Parathyroid adenoma (tissue), 2 donors: ENCODE measurements at regions not wholly inside any gene's neighbourhood (a gene's known extent, or its start where the extent isn't known, plus 50 kb on each side); places are given as distances from the start of the nearest gene placed in this dataset.

Source experiments
- H2AFZ ChIP-seq: fragments of 300-600 bp; sonication (generic); one replicate; pipeline ENCODE4 v1.7.0; 2017; ENCODE audit warnings: antibody characterized with exemption, mild to moderate bottlenecking
- H3K27ac ChIP-seq: fragments of 300-600 bp; sonication (generic); one replicate; pipeline ENCODE4 v1.7.0; 2017
- H3K27me3 ChIP-seq: fragments of 300-600 bp; sonication (generic); one replicate; pipeline ENCODE4 v1.7.0; 2017; ENCODE audit warnings: low read length; ENCODE audit not compliant: control insufficient read depth, insufficient read depth
- H3K36me3 ChIP-seq: fragments of 300-600 bp; sonication (generic); one replicate; pipeline ENCODE4 v1.7.0; 2017; ENCODE audit warnings: low read length; ENCODE audit not compliant: control insufficient read depth, insufficient read depth
- H3K4me1 ChIP-seq: fragments of 300-600 bp; sonication (generic); one replicate; pipeline ENCODE4 v1.7.0; 2017; ENCODE audit warnings: control low read depth
- H3K4me2 ChIP-seq: fragments of 300-600 bp; sonication (generic); one replicate; pipeline ENCODE4 v1.7.0; 2017; ENCODE audit warnings: low read length
- H3K4me3 ChIP-seq: fragments of 300-600 bp; sonication (generic); one replicate; pipeline ENCODE4 v1.7.0; 2017; ENCODE audit warnings: low read depth, low read length
- H3K79me2 ChIP-seq: fragments of 300-600 bp; sonication (generic); one replicate; pipeline ENCODE4 v1.7.0; 2017; ENCODE audit warnings: control low read depth
- H3K9ac ChIP-seq: fragments of 300-600 bp; sonication (generic); one replicate; pipeline ENCODE4 v1.7.0; 2017; ENCODE audit warnings: mild to moderate bottlenecking
- H3K9me3 ChIP-seq: fragments of 300-600 bp; sonication (generic); one replicate; pipeline ENCODE4 v1.7.0; 2017; ENCODE audit warnings: low read length; ENCODE audit not compliant: control insufficient read depth
- TF ChIP-seq, protein P1 (sequence below): fragments of 300-600 bp; sonication (generic); IDR thresholded peaks from one replicate; pipeline ENCODE4 v1.7.0; 2017; ENCODE audit warnings: antibody characterized with exemption, mild to moderate bottlenecking
- donor health status: primary hyperparathyroidism.

DNA sequence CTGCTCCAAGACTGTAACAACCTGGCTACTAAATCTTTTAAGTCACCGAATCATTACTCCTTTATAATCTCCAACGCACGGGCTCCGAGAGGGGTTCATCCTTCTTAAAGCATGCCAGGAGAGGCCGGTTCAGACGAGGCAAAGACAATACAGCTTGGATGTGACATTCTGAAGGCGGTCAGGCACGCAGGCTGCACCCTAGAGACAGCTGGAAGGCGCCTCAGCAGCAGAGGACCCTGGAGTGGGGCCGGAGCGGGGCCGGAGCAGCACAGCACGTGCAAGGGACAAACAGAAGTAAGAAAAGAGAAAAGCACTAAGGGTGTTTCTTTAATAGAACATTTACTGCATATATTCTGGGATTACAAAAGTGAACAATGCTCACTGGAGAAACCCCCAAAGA lies 97.8 kb upstream of the PPP2R2D start:
- Histone ChIP-seq H2AFZ (no peak overlapping the region), H3K9me3 (no peaks in the 10 kb centered on the region), H3K4me3 (no peak overlapping the region), H3K79me2 (no peaks in the 10 kb centered on the region), H3K4me2 (no peak overlapping the region), H3K27me3 (no peaks in the 10 kb centered on the region), H3K4me1 (no peaks in the 10 kb centered on the region), H3K27ac (no peak overlapping the region), H3K9ac (no peak overlapping the region), H3K36me3 (no peaks in the 10 kb centered on the region)
- TF ChIP-seq, protein P1, sequence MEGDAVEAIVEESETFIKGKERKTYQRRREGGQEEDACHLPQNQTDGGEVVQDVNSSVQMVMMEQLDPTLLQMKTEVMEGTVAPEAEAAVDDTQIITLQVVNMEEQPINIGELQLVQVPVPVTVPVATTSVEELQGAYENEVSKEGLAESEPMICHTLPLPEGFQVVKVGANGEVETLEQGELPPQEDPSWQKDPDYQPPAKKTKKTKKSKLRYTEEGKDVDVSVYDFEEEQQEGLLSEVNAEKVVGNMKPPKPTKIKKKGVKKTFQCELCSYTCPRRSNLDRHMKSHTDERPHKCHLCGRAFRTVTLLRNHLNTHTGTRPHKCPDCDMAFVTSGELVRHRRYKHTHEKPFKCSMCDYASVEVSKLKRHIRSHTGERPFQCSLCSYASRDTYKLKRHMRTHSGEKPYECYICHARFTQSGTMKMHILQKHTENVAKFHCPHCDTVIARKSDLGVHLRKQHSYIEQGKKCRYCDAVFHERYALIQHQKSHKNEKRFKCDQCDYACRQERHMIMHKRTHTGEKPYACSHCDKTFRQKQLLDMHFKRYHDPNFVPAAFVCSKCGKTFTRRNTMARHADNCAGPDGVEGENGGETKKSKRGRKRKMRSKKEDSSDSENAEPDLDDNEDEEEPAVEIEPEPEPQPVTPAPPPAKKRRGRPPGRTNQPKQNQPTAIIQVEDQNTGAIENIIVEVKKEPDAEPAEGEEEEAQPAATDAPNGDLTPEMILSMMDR: no peak

DNA sequence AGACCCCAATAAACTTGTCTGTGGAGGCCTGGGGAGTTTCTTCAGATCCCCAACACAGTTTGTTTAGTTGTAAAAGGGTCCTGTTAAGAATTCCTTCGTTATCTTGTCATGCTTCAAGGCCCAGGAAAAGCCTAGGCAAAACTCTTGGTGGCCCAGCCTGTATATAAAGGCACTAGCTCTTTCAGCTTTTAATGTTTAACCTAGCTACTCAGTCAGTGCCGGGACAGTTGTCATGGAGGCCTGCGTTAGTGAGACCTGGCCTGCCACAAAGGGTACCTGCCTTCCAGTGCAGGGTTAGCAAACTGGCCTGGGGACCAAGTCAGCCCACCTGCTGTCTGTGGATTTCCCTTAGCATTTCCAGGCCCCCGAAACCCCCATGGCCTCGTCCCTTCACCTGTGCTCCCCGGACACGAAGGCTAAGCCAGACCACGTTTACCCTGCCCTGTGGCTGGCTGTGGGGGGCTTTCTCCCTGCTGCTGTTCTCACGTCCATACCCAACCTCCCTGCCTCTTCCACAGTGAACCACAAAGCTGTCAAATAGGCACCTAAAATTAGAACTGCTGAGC lies 96.9 kb upstream of the PPP2R2D start:
- Histone ChIP-seq H3K4me1 (no peaks in the 10 kb centered on the region), H3K36me3 (no peaks in the 10 kb centered on the region), H3K79me2 (no peaks in the 10 kb centered on the region), H3K27ac (no peak overlapping the region), H3K9me3 (no peaks in the 10 kb centered on the region), H2AFZ (no peak overlapping the region), H3K27me3 (no peaks in the 10 kb centered on the region), H3K4me2 (no peak overlapping the region), H3K4me3 (no peak overlapping the region), H3K9ac (no peak overlapping the region)
- TF ChIP-seq, protein P1: no peak

DNA sequence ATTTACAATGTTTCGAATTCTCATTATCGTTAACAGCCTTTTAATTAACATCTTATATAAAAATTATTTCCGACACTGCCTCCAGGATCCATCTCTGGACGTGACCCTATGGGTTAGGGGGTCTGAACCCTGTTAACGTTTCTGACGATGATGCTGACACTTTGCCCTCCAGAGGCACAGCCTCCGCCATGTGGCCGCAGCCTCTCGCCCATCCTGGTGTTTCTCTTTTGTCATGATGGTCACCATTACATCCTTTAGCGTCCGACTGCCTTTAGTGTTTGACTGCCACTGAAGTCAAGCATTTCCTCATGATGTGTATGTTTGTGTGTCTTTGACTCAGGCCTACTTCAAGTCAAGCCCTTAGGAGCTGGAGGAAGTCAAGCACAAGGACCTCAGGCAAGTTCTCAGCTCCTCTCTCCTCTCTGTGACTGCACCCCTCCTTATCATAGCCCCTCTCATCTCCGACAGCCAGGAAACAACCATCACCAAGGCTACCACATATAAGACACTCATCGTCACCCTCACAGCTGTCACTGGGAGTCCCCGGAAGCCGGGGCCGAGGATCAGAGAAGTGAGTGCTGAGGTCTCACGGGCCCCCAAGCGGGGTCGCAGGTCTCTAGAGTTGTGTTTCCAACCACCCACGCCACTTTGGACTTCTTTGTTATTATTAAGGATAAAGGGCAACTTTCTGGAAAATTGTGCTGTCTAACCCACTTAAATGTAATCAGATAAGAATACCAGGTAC lies 96.1 kb upstream of the PPP2R2D start:
- Histone ChIP-seq H3K4me2 (no peak overlapping the region), H3K9ac (no peak overlapping the region), H3K79me2 (no peaks in the 10 kb centered on the region), H3K27ac (no peak overlapping the region), H3K4me3 (no peak overlapping the region), H3K9me3 (no peaks in the 10 kb centered on the region), H3K36me3 (no peaks in the 10 kb centered on the region), H3K27me3 (peaks cover 4% of the 10 kb centered on the region), H3K4me1 (no peaks in the 10 kb centered on the region), H2AFZ (no peak overlapping the region)
- TF ChIP-seq, protein P1: no peak

DNA sequence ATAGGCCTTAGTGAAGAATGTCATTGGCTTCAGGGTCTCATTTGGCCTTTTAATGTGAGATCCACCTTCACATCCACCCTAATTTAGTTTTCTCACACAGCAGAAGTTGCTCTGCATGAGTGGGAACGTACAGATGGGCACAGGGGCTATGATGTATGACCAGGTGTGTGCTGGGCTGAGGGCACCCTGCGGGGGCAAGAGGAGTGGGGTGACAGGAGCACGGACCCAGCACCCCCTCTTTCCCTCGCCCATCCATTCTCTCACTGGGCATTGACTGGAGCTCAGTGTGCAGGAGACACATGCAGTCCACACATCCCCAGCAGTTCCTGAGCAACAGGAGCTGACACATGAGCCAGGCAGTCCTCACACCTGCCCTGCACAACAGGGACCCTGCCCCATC lies 95.1 kb upstream of the PPP2R2D start:
- Histone ChIP-seq H3K9me3 (no peaks in the 10 kb centered on the region), H3K4me2 (no peak overlapping the region), H2AFZ (no peak overlapping the region), H3K27me3 (peaks cover 5% of the 10 kb centered on the region), H3K79me2 (no peaks in the 10 kb centered on the region), H3K4me1 (no peaks in the 10 kb centered on the region), H3K36me3 (no peaks in the 10 kb centered on the region), H3K4me3 (no peak overlapping the region), H3K9ac (no peak overlapping the region), H3K27ac (no peak overlapping the region)
- TF ChIP-seq, protein P1: no peak

DNA sequence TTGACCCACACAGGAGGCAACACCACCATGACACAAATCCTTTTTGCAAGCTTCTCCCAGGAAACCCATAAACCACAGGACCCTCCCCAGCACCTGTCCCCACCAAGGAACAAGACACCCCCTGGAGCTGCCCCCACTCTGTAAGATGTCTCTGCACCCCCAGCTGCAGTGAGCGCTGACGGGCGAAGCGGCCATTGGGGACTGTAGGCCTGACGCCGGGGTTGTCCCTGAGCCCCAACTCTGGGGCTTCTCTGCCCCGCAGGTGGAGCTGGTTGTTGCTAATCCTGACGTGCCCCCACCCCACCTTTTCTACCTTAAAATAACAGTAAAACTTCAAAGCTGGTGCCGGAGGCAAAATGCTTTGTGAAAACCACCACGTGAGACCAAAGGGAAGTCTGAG lies 94.7 kb upstream of the PPP2R2D start:
- Histone ChIP-seq H3K4me2 (no peak overlapping the region), H3K4me1 (no peaks in the 10 kb centered on the region), H3K27me3 (peaks cover 5% of the 10 kb centered on the region), H3K27ac (no peak overlapping the region), H3K9ac (no peak overlapping the region), H3K4me3 (no peak overlapping the region), H3K79me2 (no peaks in the 10 kb centered on the region), H3K36me3 (no peaks in the 10 kb centered on the region), H2AFZ (no peak overlapping the region), H3K9me3 (no peaks in the 10 kb centered on the region)
- TF ChIP-seq, protein P1: no peak
